ENCODE measurements at regions not wholly inside any gene's neighbourhood (a gene's known extent, or its start where the extent isn't known, plus 50 kb on each side); places are given as distances from the start of the nearest gene placed in this dataset.

- TF ChIP-seq EZH2 (IDR thresholded peaks at IDR 0.05; ENCODE audit: borderline replicate concordance, low read depth, low read length, severe bottlenecking) (no peak), CTCF (IDR thresholded peaks at IDR 0.05; ENCODE audit: borderline replicate concordance, extremely low read depth, low read length, poor library complexity, severe bottlenecking) (no peak)
- Histone ChIP-seq H4K20me1 (ENCODE audit: insufficient read depth, low read length) (no peaks in the 10 kb centered on the region), H2AFZ (ENCODE audit: low read depth, low read length) (no peak overlapping the region), H3K4me3 (ENCODE audit: low read depth in 1 of 2, low read length in 2 of 2) (no peak overlapping the region), H3K4me1 (ENCODE audit: insufficient read depth, low read length) (no peaks in the 10 kb centered on the region), H3K27ac (ENCODE audit: low read length) (no peak overlapping the region), H3K9ac (ENCODE audit: low read depth, low read length) (no peak overlapping the region), H3K79me2 (ENCODE audit: insufficient read depth, low read length) (no peaks in the 10 kb centered on the region), H3K36me3 (ENCODE audit: insufficient read depth, low read length) (no peaks in the 10 kb centered on the region), H3K4me2 (ENCODE audit: insufficient read depth, low read length) (no peak overlapping the region), H3K27me3 (ENCODE audit: insufficient read depth, low read length, poor library complexity) (no peaks in the 10 kb centered on the region), H3K9me3 (ENCODE audit: insufficient read depth, low read length, severe bottlenecking) (no peaks in the 10 kb centered on the region)
- ATAC-seq (ENCODE audit: insufficient read depth, low read depth), result no peak
- DNase-seq, result no peak
Measured at GRCh38 chr1:238129677-238130076, 239.0 kb upstream of the ZP4 start.

- Histone ChIP-seq H3K4me2 (ENCODE audit: insufficient read depth, low read length) (no peak overlapping the region), H3K9ac (ENCODE audit: low read depth, low read length) (no peak overlapping the region), H3K36me3 (ENCODE audit: insufficient read depth, low read length) (no peaks in the 10 kb centered on the region), H3K27ac (ENCODE audit: low read length) (no peak overlapping the region), H3K9me3 (ENCODE audit: insufficient read depth, low read length, severe bottlenecking) (no peaks in the 10 kb centered on the region), H3K4me1 (ENCODE audit: insufficient read depth, low read length) (no peaks in the 10 kb centered on the region), H3K4me3 (ENCODE audit: low read depth in 1 of 2, low read length in 2 of 2) (no peak overlapping the region), H2AFZ (ENCODE audit: low read depth, low read length) (no peak overlapping the region), H3K79me2 (ENCODE audit: insufficient read depth, low read length) (no peaks in the 10 kb centered on the region), H4K20me1 (ENCODE audit: insufficient read depth, low read length) (no peaks in the 10 kb centered on the region), H3K27me3 (ENCODE audit: insufficient read depth, low read length, poor library complexity) (no peaks in the 10 kb centered on the region)
- TF ChIP-seq CTCF (IDR thresholded peaks at IDR 0.05; ENCODE audit: borderline replicate concordance, extremely low read depth, low read length, poor library complexity, severe bottlenecking), result no peak
- TF ChIP-seq EZH2 (IDR thresholded peaks at IDR 0.05; ENCODE audit: borderline replicate concordance, low read depth, low read length, severe bottlenecking), result no peak
- no peak for ATAC-seq (ENCODE audit: insufficient read depth, low read depth)
- DNase-seq, result no peak
Measured at GRCh38 chr1:238123201-238123600, 232.5 kb upstream of the ZP4 start.

GRCh38 chr1:238119861-238120260 lies 229.1 kb upstream of the ZP4 start:
- no peak overlapping the region for H3K4me3 ChIP-seq (ENCODE audit: low read depth in 1 of 2, low read length in 2 of 2)
- ATAC-seq (ENCODE audit: insufficient read depth, low read depth) (no peak), DNase-seq (no peak)
- TF ChIP-seq CTCF (IDR thresholded peaks at IDR 0.05; ENCODE audit: borderline replicate concordance, extremely low read depth, low read length, poor library complexity, severe bottlenecking) (no peak), EZH2 (IDR thresholded peaks at IDR 0.05; ENCODE audit: borderline replicate concordance, low read depth, low read length, severe bottlenecking) (no peak)
- no peaks in the 10 kb centered on the region for H4K20me1 ChIP-seq (ENCODE audit: insufficient read depth, low read length)
- H3K4me2 ChIP-seq (ENCODE audit: insufficient read depth, low read length), result no peak overlapping the region
- no peak overlapping the region for H2AFZ ChIP-seq (ENCODE audit: low read depth, low read length)
- H3K27ac ChIP-seq (ENCODE audit: low read length), result no peak overlapping the region
- H3K9me3 ChIP-seq (ENCODE audit: insufficient read depth, low read length, severe bottlenecking), result no peaks in the 10 kb centered on the region
- H3K9ac ChIP-seq (ENCODE audit: low read depth, low read length), result no peak overlapping the region
- H3K79me2 ChIP-seq (ENCODE audit: insufficient read depth, low read length), result no peaks in the 10 kb centered on the region
- no peaks in the 10 kb centered on the region for H3K4me1 ChIP-seq (ENCODE audit: insufficient read depth, low read length)
- H3K36me3 ChIP-seq (ENCODE audit: insufficient read depth, low read length), result no peaks in the 10 kb centered on the region
- H3K27me3 ChIP-seq (ENCODE audit: insufficient read depth, low read length, poor library complexity), result no peaks in the 10 kb centered on the region

- Histone ChIP-seq H3K4me3 (ENCODE audit: low read depth in 1 of 2, low read length in 2 of 2) (no peak overlapping the region), H3K27ac (ENCODE audit: low read length) (no peak overlapping the region), H3K79me2 (ENCODE audit: insufficient read depth, low read length) (no peaks in the 10 kb centered on the region), H3K36me3 (ENCODE audit: insufficient read depth, low read length) (no peaks in the 10 kb centered on the region), H3K27me3 (ENCODE audit: insufficient read depth, low read length, poor library complexity) (no peaks in the 10 kb centered on the region), H3K4me1 (ENCODE audit: insufficient read depth, low read length) (no peaks in the 10 kb centered on the region), H3K4me2 (ENCODE audit: insufficient read depth, low read length) (no peak overlapping the region), H4K20me1 (ENCODE audit: insufficient read depth, low read length) (no peaks in the 10 kb centered on the region), H2AFZ (ENCODE audit: low read depth, low read length) (no peak overlapping the region), H3K9me3 (ENCODE audit: insufficient read depth, low read length, severe bottlenecking) (no peaks in the 10 kb centered on the region), H3K9ac (ENCODE audit: low read depth, low read length) (no peak overlapping the region)
- TF ChIP-seq EZH2 (IDR thresholded peaks at IDR 0.05; ENCODE audit: borderline replicate concordance, low read depth, low read length, severe bottlenecking) (no peak), CTCF (IDR thresholded peaks at IDR 0.05; ENCODE audit: borderline replicate concordance, extremely low read depth, low read length, poor library complexity, severe bottlenecking) (no peak)
- no peak for DNase-seq
- ATAC-seq (ENCODE audit: insufficient read depth, low read depth), result no peak
Measured at GRCh38 chr1:238119060-238119459, 228.3 kb upstream of the ZP4 start.

All from DND-41 (cell line).